ENCODE measurements at regions not wholly inside any gene's neighbourhood (a gene's known extent, or its start where the extent isn't known, plus 50 kb on each side); places are given as distances from the start of the nearest gene placed in this dataset.

DNA sequence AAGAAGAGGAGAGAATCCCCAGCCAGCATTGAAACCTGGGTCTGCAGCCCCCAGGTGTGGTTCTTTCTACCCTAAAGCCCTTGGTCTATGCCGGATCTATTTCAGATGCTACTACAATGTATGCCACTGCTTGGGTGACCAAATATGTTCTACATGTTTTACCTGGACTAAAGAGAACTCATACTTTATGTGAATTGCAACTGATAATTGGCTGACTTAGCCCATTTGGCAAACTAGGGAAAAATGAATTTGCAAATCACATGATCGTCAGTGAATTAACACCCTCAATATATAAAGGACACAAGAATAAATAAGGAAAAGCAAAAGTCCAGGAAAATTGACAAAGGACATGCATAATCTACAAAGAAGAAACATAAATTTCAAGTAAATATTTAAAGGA lies 308.8 kb upstream of the IRX2 start:
- H3K4me3 ChIP-seq (replicated peaks in 1 of 3; ENCODE audit: low read depth in 2 of 3, low read length in 3 of 3): no peak overlapping the region
- Mint-ChIP-seq H3K27ac (no peak overlapping the region), H3K27me3 (ENCODE audit: low read depth in 3 of 3) (peaks cover 0 to 4% (median 3%) of the 10 kb centered on the region in 3 donors), H3K9me3 (peaks cover 11 to 44% (median 26%) of the 10 kb centered on the region in 7 donors), H3K4me3 (no peak overlapping the region), H3K4me1 (no peaks in the 10 kb centered on the region), H3K36me3 (no peaks in the 10 kb centered on the region)
- WGBS (ENCODE audit: insufficient coverage): no CpG with 5 or more reads among the region's 2 CpGs
- H3K4me2 ChIP-seq (replicated peaks; ENCODE audit: extremely low read depth, low read length, poor library complexity, severe bottlenecking): no peak overlapping the region
- no peak overlapping the region for H3K9ac ChIP-seq (ENCODE audit: insufficient read depth, low read length, poor library complexity, severe bottlenecking)
- H3K9me3 ChIP-seq (replicated peaks in 1 of 2; ENCODE audit: control insufficient read depth in 1 of 2, insufficient read depth in 1 of 2, low read length in 2 of 2): peaks cover 37 to 49% of the 10 kb centered on the region in 2 donors
- TF ChIP-seq, protein P1, sequence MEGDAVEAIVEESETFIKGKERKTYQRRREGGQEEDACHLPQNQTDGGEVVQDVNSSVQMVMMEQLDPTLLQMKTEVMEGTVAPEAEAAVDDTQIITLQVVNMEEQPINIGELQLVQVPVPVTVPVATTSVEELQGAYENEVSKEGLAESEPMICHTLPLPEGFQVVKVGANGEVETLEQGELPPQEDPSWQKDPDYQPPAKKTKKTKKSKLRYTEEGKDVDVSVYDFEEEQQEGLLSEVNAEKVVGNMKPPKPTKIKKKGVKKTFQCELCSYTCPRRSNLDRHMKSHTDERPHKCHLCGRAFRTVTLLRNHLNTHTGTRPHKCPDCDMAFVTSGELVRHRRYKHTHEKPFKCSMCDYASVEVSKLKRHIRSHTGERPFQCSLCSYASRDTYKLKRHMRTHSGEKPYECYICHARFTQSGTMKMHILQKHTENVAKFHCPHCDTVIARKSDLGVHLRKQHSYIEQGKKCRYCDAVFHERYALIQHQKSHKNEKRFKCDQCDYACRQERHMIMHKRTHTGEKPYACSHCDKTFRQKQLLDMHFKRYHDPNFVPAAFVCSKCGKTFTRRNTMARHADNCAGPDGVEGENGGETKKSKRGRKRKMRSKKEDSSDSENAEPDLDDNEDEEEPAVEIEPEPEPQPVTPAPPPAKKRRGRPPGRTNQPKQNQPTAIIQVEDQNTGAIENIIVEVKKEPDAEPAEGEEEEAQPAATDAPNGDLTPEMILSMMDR (IDR thresholded peaks at IDR 0.05): no peak
- intact Hi-C loops (cut with micrococcal nuclease): no loop called here
- H3K79me2 ChIP-seq (ENCODE audit: insufficient read depth, low read length): no peaks in the 10 kb centered on the region
- DNase-seq: no peak
- H2AFZ ChIP-seq (ENCODE audit: insufficient read depth, low read depth, low read length, poor library complexity, severe bottlenecking): no peak overlapping the region
- no peaks in the 10 kb centered on the region for H4K20me1 ChIP-seq (ENCODE audit: insufficient read depth, low read length)
- H3K4me1 ChIP-seq (ENCODE audit: control insufficient read depth in 1 of 2, insufficient read depth in 2 of 2, low read length in 2 of 2): no peaks in the 10 kb centered on the region
- no peaks in the 10 kb centered on the region for H3K27me3 ChIP-seq (ENCODE audit: control insufficient read depth in 2 of 2, insufficient read depth in 2 of 2, low read length in 2 of 2)
- H3K36me3 ChIP-seq (replicated peaks in 1 of 2; ENCODE audit: control insufficient read depth in 1 of 2, insufficient read depth in 2 of 2, low read length in 2 of 2): no peaks in the 10 kb centered on the region
- no peak overlapping the region for H3K27ac ChIP-seq (ENCODE audit: low read depth in 1 of 2, low read length in 2 of 2)

DNA sequence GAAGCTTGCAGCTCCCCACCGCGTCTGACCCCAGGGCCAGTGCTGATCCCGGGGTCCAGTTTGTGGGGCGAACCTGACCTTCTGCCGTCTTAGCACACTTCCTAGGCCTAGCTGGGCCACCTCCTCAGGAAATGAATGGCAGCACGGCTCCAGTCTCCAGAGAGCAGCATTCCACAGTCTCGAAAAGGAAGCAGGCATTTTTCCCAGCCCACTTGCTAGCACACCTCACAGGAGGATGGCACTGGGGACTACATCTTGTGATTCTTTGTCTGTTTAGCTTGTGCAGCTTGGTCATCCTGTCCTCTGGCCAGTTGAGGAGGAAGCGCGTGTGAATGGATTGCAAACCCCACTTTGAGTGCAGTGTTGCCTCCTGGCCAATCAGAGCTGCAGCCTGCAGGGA lies 308.0 kb upstream of the IRX2 start:
- no peaks in the 10 kb centered on the region for H4K20me1 ChIP-seq (ENCODE audit: insufficient read depth, low read length)
- 59% methylated on average over 8 of the region's 9 CpGs for WGBS (ENCODE audit: insufficient coverage)
- no peaks in the 10 kb centered on the region for H3K36me3 ChIP-seq (replicated peaks in 1 of 2; ENCODE audit: control insufficient read depth in 1 of 2, insufficient read depth in 2 of 2, low read length in 2 of 2)
- TF ChIP-seq, protein P1 (IDR thresholded peaks at IDR 0.05): no peak
- H3K27ac ChIP-seq (ENCODE audit: low read depth in 1 of 2, low read length in 2 of 2): no peak overlapping the region
- H3K27me3 Mint-ChIP-seq (ENCODE audit: low read depth in 3 of 3): peaks cover 0 to 4% (median 3%) of the 10 kb centered on the region in 3 donors
- no peaks in the 10 kb centered on the region for H3K79me2 ChIP-seq (ENCODE audit: insufficient read depth, low read length)
- peaks cover 34 to 46% of the 10 kb centered on the region in 2 donors for H3K9me3 ChIP-seq (replicated peaks in 1 of 2; ENCODE audit: control insufficient read depth in 1 of 2, insufficient read depth in 1 of 2, low read length in 2 of 2)
- intact Hi-C loops (cut with micrococcal nuclease): no loop called here
- peaks cover 11 to 47% (median 28%) of the 10 kb centered on the region in 7 donors for H3K9me3 Mint-ChIP-seq
- H3K4me3 ChIP-seq (replicated peaks in 1 of 3; ENCODE audit: low read depth in 2 of 3, low read length in 3 of 3): no peak overlapping the region
- peak overlapping the region in 2 of 7 donors; percentile 15 to 40 for H3K27ac Mint-ChIP-seq
- no peak overlapping the region for H3K4me2 ChIP-seq (replicated peaks; ENCODE audit: extremely low read depth, low read length, poor library complexity, severe bottlenecking)
- no peak for DNase-seq
- no peaks in the 10 kb centered on the region for H3K4me1 Mint-ChIP-seq
- no peak overlapping the region for H2AFZ ChIP-seq (ENCODE audit: insufficient read depth, low read depth, low read length, poor library complexity, severe bottlenecking)
- H3K4me1 ChIP-seq (ENCODE audit: control insufficient read depth in 1 of 2, insufficient read depth in 2 of 2, low read length in 2 of 2): no peaks in the 10 kb centered on the region
- no peak overlapping the region for H3K4me3 Mint-ChIP-seq
- no peaks in the 10 kb centered on the region for H3K36me3 Mint-ChIP-seq
- no peak overlapping the region for H3K9ac ChIP-seq (ENCODE audit: insufficient read depth, low read length, poor library complexity, severe bottlenecking)
- H3K27me3 ChIP-seq (ENCODE audit: control insufficient read depth in 2 of 2, insufficient read depth in 2 of 2, low read length in 2 of 2): no peaks in the 10 kb centered on the region
